ENCODE measurements at regions not wholly inside any gene's neighbourhood (a gene's known extent, or its start where the extent isn't known, plus 50 kb on each side); places are given as distances from the start of the nearest gene placed in this dataset.

DNA sequence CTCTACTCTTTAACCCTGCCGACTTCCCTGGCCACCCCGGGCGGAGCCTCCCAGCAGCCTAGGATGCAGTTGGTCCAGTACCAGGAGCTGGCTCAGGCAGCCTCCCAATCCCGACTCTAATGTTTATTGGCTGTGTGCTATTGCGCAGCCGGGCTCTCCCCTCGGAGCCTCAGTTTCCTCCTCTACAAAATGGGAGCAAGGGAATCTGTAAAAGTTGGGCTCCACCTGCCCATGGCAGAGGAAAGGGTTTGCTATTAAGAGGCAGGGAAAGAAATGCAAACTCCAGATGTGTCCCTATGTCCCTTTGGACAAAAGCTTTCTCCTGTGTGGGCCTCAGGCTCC, 140.8 kb upstream of the PJA1 start:
- no peak overlapping the region for H3K27ac ChIP-seq (ENCODE audit: low read length)
- H3F3A ChIP-seq (ENCODE audit: insufficient read depth, low read length, poor library complexity, severe bottlenecking), result no peaks in the 10 kb centered on the region
- TF ChIP-seq, protein P1, sequence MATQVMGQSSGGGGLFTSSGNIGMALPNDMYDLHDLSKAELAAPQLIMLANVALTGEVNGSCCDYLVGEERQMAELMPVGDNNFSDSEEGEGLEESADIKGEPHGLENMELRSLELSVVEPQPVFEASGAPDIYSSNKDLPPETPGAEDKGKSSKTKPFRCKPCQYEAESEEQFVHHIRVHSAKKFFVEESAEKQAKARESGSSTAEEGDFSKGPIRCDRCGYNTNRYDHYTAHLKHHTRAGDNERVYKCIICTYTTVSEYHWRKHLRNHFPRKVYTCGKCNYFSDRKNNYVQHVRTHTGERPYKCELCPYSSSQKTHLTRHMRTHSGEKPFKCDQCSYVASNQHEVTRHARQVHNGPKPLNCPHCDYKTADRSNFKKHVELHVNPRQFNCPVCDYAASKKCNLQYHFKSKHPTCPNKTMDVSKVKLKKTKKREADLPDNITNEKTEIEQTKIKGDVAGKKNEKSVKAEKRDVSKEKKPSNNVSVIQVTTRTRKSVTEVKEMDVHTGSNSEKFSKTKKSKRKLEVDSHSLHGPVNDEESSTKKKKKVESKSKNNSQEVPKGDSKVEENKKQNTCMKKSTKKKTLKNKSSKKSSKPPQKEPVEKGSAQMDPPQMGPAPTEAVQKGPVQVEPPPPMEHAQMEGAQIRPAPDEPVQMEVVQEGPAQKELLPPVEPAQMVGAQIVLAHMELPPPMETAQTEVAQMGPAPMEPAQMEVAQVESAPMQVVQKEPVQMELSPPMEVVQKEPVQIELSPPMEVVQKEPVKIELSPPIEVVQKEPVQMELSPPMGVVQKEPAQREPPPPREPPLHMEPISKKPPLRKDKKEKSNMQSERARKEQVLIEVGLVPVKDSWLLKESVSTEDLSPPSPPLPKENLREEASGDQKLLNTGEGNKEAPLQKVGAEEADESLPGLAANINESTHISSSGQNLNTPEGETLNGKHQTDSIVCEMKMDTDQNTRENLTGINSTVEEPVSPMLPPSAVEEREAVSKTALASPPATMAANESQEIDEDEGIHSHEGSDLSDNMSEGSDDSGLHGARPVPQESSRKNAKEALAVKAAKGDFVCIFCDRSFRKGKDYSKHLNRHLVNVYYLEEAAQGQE (IDR thresholded peaks at IDR 0.05; ENCODE audit: borderline replicate concordance), result no peak
- H3K9me3 ChIP-seq (ENCODE audit: low read length), result no peaks in the 10 kb centered on the region
- no peaks in the 10 kb centered on the region for H3K9me2 ChIP-seq (ENCODE audit: insufficient read depth, low read length)
- no peak overlapping the region for H3K4me3 ChIP-seq (ENCODE audit: low read length)
- H3K36me3 ChIP-seq (ENCODE audit: insufficient read depth, low read length), result no peaks in the 10 kb centered on the region
- no peaks in the 10 kb centered on the region for H3K27me3 ChIP-seq (ENCODE audit: insufficient read depth, low read depth, low read length)
- H4K20me1 ChIP-seq (ENCODE audit: insufficient read depth), result no peaks in the 10 kb centered on the region
- no peak overlapping the region for H3K9ac ChIP-seq (ENCODE audit: low read length)
- no peaks in the 10 kb centered on the region for H3K79me2 ChIP-seq (replicated peaks; ENCODE audit: insufficient read depth, low read length)
- no peak overlapping the region for H3K4me2 ChIP-seq (ENCODE audit: low read length)
- no peak overlapping the region for H2AFZ ChIP-seq (ENCODE audit: low read depth, low read length)

DNA sequence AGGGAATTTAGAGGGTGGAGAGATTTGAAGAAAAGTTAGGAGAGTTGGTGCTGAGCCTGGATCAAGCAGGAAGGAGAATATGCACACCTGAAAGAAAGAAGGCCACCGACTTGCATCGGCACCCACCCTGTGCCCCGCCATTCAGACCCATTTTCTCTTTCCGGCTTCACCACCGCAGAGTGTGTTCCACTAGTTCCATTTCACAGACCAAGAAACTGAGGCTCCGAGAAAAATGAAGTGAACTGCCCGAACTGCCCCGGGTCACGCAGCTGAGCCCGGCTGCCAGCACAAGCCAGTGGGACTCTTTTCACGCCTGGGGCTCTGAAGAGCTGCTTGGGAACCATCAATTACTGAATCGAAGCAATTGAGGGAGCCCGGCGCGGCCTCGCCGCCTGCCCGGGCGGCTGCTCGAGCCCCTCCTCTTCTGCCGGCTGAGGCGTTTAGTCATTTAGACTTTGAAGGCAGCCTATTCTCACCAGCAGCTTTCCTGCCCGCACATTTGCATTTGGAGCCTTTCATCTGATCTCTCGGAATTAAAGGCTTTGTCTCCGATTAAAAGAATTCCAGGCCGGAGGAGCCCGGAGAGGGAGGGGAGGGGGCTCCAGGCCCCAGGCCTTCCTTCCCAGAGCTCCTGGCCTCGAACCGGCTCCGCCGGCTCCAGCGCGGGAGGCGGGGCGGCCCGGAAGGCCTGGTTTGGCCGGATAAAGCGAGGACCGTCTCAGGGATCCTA, 140.2 kb upstream of the PJA1 start:
- Histone ChIP-seq H3K36me3 (ENCODE audit: insufficient read depth, low read length) (no peaks in the 10 kb centered on the region), H3K27me3 (ENCODE audit: insufficient read depth, low read depth, low read length) (no peaks in the 10 kb centered on the region), H4K20me1 (ENCODE audit: insufficient read depth) (no peaks in the 10 kb centered on the region), H3K79me2 (replicated peaks; ENCODE audit: insufficient read depth, low read length) (no peaks in the 10 kb centered on the region), H3F3A (ENCODE audit: insufficient read depth, low read length, poor library complexity, severe bottlenecking) (no peaks in the 10 kb centered on the region), H3K9ac (ENCODE audit: low read length) (no peak overlapping the region), H2AFZ (ENCODE audit: low read depth, low read length) (no peak overlapping the region), H3K4me3 (ENCODE audit: low read length) (no peak overlapping the region), H3K27ac (ENCODE audit: low read length) (no peak overlapping the region), H3K4me2 (ENCODE audit: low read length) (no peak overlapping the region), H3K9me3 (ENCODE audit: low read length) (no peaks in the 10 kb centered on the region), H3K9me2 (ENCODE audit: insufficient read depth, low read length) (no peaks in the 10 kb centered on the region)
- TF ChIP-seq POLR2AphosphoS5 (IDR thresholded peaks at IDR 0.05) (no peak), SMC3 (conservative IDR thresholded peaks at IDR 0.05; ENCODE audit: poor library complexity) (no peak)

DNA sequence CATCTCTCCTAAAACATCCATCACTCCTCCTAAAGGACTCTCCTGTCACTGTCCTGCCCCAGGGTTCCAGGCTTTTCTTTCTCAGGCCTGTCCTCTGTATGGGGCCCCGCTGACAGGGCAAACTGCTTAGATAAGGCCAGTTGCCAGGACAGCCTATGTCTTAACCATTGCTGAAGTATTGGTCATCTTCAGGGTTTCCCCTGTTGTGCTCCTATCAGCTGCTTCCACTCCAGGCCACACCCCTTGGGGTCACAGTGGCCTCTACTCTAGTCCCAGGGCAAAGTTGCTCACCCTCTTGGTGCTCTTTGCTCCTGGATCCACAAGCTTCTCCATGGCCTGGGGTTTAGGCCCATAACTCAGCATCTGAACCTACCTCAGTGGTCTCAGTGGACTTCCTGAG, 138.0 kb upstream of the PJA1 start:
- Histone ChIP-seq H4K20me1 (ENCODE audit: insufficient read depth) (no peaks in the 10 kb centered on the region), H3K36me3 (ENCODE audit: insufficient read depth, low read length) (no peaks in the 10 kb centered on the region), H3K4me2 (ENCODE audit: low read length) (no peak overlapping the region), H3K9me3 (ENCODE audit: low read length) (no peaks in the 10 kb centered on the region), H3K27ac (ENCODE audit: low read length) (no peak overlapping the region), H3K27me3 (ENCODE audit: insufficient read depth, low read depth, low read length) (no peaks in the 10 kb centered on the region), H2AFZ (ENCODE audit: low read depth, low read length) (no peak overlapping the region), H3K9me2 (ENCODE audit: insufficient read depth, low read length) (no peaks in the 10 kb centered on the region), H3K9ac (ENCODE audit: low read length) (no peak overlapping the region), H3K79me2 (replicated peaks; ENCODE audit: insufficient read depth, low read length) (no peaks in the 10 kb centered on the region), H3K4me3 (ENCODE audit: low read length) (no peak overlapping the region), H3F3A (ENCODE audit: insufficient read depth, low read length, poor library complexity, severe bottlenecking) (no peaks in the 10 kb centered on the region)
- no peak for TF ChIP-seq CTCF (IDR thresholded peaks at IDR 0.05; ENCODE audit: poor library complexity, severe bottlenecking)
- no peak for TF ChIP-seq TAF1 (IDR thresholded peaks at IDR 0.05; ENCODE audit: low read depth)
- TF ChIP-seq RAD21 (conservative IDR thresholded peaks at IDR 0.05), result no peak
- no peak for TF ChIP-seq EP300 (conservative IDR thresholded peaks at IDR 0.05; ENCODE audit: poor library complexity, severe bottlenecking)
- TF ChIP-seq SMC3 (conservative IDR thresholded peaks at IDR 0.05; ENCODE audit: poor library complexity), result no peak
- TF ChIP-seq POLR2AphosphoS5 (IDR thresholded peaks at IDR 0.05), result no peak
- TF ChIP-seq, protein P1 (IDR thresholded peaks at IDR 0.05; ENCODE audit: borderline replicate concordance), result no peak
- no peak for TF ChIP-seq MXI1 (conservative IDR thresholded peaks at IDR 0.05; ENCODE audit: poor library complexity, severe bottlenecking)
- TF ChIP-seq EZH2 (IDR thresholded peaks at IDR 0.05; ENCODE audit: borderline replicate concordance, insufficient read depth, low read length, poor library complexity, severe bottlenecking), result no peak
